ENCODE measurements at regions not wholly inside any gene's neighbourhood (a gene's known extent, or its start where the extent isn't known, plus 50 kb on each side); places are given as distances from the start of the nearest gene placed in this dataset.

DNA sequence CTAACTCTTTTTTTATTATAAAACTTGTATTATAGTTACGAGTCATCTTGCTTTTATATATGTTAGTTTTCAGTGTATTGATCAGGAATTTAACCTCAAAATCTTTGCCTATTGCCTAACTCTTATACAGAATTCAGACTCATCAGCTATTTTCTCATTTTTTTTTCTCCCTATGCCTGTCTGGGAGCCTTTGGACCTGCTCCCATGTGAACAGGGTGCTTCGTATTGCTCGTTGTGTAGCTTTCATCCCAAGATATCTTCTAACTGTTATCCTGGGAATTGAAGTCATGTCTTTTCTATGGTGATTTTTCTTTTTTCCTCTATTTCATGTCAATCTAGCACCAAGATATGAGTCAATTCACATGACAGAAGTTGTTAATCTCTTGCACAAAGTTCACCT, 814.0 kb downstream of the SLC4A3 start:
- WGBS (ENCODE audit: extremely low coverage, insufficient read length, low lambda C conversion rate): no CpG with 5 or more reads among the region's 3 CpGs
- no peak overlapping the region for H3K56ac ChIP-seq (ENCODE audit: insufficient read length, low read depth, low read length)
- H3K4me2 ChIP-seq (ENCODE audit: insufficient read depth, insufficient read length, low read length): no peak overlapping the region
- DNase-seq: no peak
- H3K9me3 ChIP-seq (ENCODE audit: control insufficient read depth, low read depth, low read length): no peaks in the 10 kb centered on the region
- no peak overlapping the region for H2BK5ac ChIP-seq (ENCODE audit: insufficient read length, low read length)
- H2BK120ac ChIP-seq (ENCODE audit: low read depth, low read length, poor library complexity, severe bottlenecking): no peak overlapping the region
- H2AK5ac ChIP-seq (ENCODE audit: insufficient read length, low read length): no peak overlapping the region
- no peak overlapping the region for H3K9ac ChIP-seq (ENCODE audit: extremely low read depth, insufficient read length, low read length)
- H3K4ac ChIP-seq (ENCODE audit: low read depth, low read length): no peak overlapping the region
- Mint-ChIP-seq H3K4me1 (0 out of 4 replicates have a peak, but pooled peaks cover 0 to 3% of the 10 kb centered on the region in 2 experiments), H3K4me3 (no peak overlapping the region), H3K36me3 (ENCODE audit: insufficient read depth in 1 of 3, low read depth in 3 of 3) (no peaks in the 10 kb centered on the region), H3K9me3 (peaks cover 2 to 5% of the 10 kb centered on the region in 2 experiments; a peak in 2 of 5 replicates), H3K27me3 (ENCODE audit: low read depth) (no peaks in the 10 kb centered on the region), H3K27ac (no peak overlapping the region)
- H4K20me1 ChIP-seq (ENCODE audit: control insufficient read depth, insufficient read depth, insufficient read length): no peaks in the 10 kb centered on the region
- no peaks in the 10 kb centered on the region; the same call in none of the 2 replicates for H3K4me1 ChIP-seq (ENCODE audit: insufficient read depth, low read length)
- H2BK20ac ChIP-seq (ENCODE audit: low read depth, low read length, poor library complexity, severe bottlenecking): no peak overlapping the region
- H3K18ac ChIP-seq (ENCODE audit: insufficient read length, low read depth, low read length): no peak overlapping the region
- H3K27me3 ChIP-seq (ENCODE audit: insufficient read depth, low read length): no peaks in the 10 kb centered on the region
- no peak for TF ChIP-seq CTCF (conservative IDR thresholded peaks at IDR 0.05)
- no peak overlapping the region for H3K23ac ChIP-seq (ENCODE audit: insufficient read length, low read depth, low read length)
- no peak overlapping the region for H4K8ac ChIP-seq (replicated peaks; ENCODE audit: insufficient read length, low read depth, low read length)
- no peak overlapping the region for H3K14ac ChIP-seq (ENCODE audit: insufficient read depth, low read length)
- no peaks in the 10 kb centered on the region for H3K79me2 ChIP-seq (ENCODE audit: insufficient read depth, low read length)
- no peak overlapping the region for H2BK15ac ChIP-seq (ENCODE audit: low read depth, low read length)
- H3K23me2 ChIP-seq (ENCODE audit: insufficient read length, low read depth, low read length, poor library complexity, severe bottlenecking): no peaks in the 10 kb centered on the region
- H3K79me1 ChIP-seq (ENCODE audit: insufficient read depth, low read depth, low read length, poor library complexity, severe bottlenecking): no peaks in the 10 kb centered on the region
- no peak overlapping the region for H4K91ac ChIP-seq (ENCODE audit: insufficient read length, low read depth, low read length)
- no peak overlapping the region for H3T11ph ChIP-seq (ENCODE audit: low read length)
- H2AFZ ChIP-seq (ENCODE audit: low read length): no peak overlapping the region
- no peak overlapping the region for H4K5ac ChIP-seq (ENCODE audit: insufficient read length, low read depth, low read length)
- H2BK12ac ChIP-seq (ENCODE audit: insufficient read length, low read depth, low read length): no peak overlapping the region
- H3K27ac ChIP-seq (ENCODE audit: insufficient read length, low read depth, low read length): no peak overlapping the region
